Activated gamma-delta T cell treated with Interleukin-2 at 50 U/mL for 16 hours (primary cell): ENCODE measurements at regions not wholly inside any gene's neighbourhood (a gene's known extent, or its start where the extent isn't known, plus 50 kb on each side); places are given as distances from the start of the nearest gene placed in this dataset.

Source experiments
- DNase-seq: peaks from one replicate; pipeline ENCODE4 v3.0.0-alpha.2; 2020

- DNase-seq, result no peak
Observed at GRCh38 chr7:16212610-16213009, 208.7 kb downstream of the CRPPA start.

- DNase-seq, result no peak
Observed at GRCh38 chr7:16212032-16212431, 209.3 kb downstream of the CRPPA start.

DNA sequence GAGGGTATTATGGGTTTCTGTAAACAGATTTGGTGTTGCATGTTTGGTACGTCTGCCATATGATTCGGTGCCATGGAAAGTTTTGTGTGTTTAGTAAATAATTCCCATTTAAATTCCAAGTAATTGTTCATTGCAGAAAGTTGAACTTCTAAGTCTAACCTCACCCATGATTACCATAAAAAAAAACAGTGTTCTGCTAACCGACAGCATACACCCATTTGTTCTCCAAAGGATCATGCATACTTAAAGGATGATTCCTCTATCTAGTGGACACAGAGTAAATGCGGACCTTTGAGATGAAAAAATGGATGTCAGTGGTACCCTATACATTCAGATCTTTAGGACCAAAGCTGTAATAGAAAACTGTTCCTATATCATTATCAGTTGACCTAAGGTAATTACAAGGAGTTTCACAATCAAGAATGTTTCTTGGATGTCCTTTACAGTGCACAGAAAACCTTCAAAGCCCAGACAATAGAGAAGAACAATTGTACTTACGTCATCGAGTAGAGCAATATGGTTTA, 209.9 kb downstream of the CRPPA start:
- DNase-seq, result no peak

GRCh38 chr7:16210171-16210570, 211.2 kb downstream of the CRPPA start:
- DNase-seq, result no peak

GRCh38 chr7:16207321-16207720, 214.0 kb downstream of the CRPPA start:
- no peak for DNase-seq

GRCh38 chr7:16205466-16205865, 215.9 kb downstream of the CRPPA start:
- DNase-seq, result no peak

DNA sequence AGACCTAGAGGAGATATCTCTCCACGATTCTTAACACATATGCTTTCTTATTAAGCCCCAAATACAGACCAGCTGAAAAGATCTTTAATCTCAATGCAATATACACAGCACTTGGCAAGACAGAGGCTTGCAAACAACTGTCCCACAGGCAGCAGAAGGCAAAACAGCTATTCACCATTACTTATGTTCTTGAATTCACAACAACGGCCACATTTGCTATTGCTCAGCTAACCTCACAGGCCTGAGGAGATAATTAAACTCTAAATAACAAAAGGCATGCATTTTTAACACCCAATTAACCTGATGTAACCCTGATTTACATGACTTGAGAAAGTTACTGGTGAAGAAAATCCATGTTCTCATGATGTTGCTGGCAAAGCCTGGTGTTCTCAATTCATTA, 216.4 kb downstream of the CRPPA start:
- DNase-seq, result no peak

GRCh38 chr7:16203065-16203464, 218.3 kb downstream of the CRPPA start:
- DNase-seq, result no peak

- no peak for DNase-seq
Observed at GRCh38 chr7:16202303-16202702, 219.0 kb downstream of the CRPPA start.

GRCh38 chr7:16200591-16200990, 220.7 kb downstream of the CRPPA start:
- DNase-seq, result no peak

- no peak for DNase-seq
Observed at GRCh38 chr7:16193631-16194030, 227.7 kb downstream of the CRPPA start.

DNA sequence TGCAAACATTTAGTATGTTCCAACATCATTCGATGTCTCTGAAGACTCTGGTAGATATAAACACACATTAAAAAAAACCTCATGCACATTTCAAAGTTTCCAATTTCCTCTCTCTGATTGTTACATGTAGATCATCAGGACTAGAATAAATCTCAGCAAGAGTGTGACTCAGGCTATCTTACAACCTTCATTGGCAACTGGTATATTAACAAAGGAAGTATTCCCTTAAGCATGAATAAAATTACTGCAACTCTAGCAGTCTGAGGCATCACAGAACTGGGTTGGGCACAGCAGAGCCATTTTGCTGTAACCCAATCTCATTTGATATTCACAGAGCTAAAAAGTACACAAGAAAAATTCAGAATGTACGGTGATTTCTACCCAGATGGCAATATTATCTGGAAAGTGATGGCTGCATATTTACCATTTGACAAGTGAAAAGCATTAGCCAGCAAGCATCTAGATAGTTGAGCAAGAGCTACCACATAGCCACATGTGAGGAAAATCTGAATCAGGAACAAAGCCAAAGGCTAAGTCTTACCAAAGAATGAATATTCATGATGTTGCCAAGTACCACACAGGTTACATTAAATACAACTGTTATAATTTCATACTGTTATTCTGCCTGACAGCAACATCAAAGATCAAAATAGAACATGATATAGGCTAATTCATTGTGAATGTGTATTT, 232.2 kb downstream of the CRPPA start:
- no peak for DNase-seq

DNA sequence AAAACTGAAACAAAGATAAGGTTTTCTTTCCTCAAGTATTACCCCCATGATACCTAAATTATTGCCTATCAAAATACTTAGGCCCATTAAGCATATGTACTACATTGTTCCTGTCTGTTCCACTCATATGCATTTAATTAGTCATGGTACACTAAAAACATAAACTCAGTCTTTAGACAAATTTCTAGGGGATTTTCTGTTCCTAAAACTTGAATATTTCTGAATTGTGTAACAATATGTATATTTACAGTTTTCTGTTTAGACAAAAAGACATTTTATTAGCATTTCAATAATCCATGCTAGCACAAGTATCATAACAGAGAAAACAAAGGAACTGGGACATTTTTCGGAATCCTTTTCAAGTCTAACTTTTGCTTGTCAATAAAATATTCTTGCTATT, 234.2 kb downstream of the CRPPA start:
- no peak for DNase-seq

- no peak for DNase-seq
Observed at GRCh38 chr7:16178585-16178984, 242.8 kb downstream of the CRPPA start.

- no peak for DNase-seq
Observed at GRCh38 chr7:16178092-16178491, 243.2 kb downstream of the CRPPA start.

- DNase-seq, result no peak
Observed at GRCh38 chr7:16174253-16174652, 247.1 kb downstream of the CRPPA start.

GRCh38 chr7:16172366-16172765, 249.0 kb downstream of the CRPPA start:
- no peak for DNase-seq

DNA sequence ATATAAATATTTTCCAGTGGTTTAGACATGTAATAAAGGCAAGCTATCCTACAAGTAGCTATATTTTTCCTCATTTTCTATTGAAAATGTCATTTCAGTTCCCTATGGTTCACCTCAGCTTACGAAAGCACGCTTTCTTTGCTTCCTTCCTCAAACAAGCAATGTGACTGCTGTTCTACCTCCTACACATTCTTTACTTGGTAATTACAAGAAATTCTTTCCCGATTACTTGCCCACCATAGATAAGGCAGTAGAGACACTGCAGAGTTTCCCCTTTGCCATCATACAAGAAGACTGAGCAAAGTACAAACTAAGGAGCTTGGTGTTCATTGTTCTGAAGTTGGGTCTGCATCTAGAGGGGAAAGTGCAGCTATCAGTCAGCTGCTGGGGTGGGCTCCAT, 249.4 kb downstream of the CRPPA start:
- no peak for DNase-seq

- DNase-seq, result no peak
Observed at GRCh38 chr7:16170671-16171070, 250.7 kb downstream of the CRPPA start.

DNA sequence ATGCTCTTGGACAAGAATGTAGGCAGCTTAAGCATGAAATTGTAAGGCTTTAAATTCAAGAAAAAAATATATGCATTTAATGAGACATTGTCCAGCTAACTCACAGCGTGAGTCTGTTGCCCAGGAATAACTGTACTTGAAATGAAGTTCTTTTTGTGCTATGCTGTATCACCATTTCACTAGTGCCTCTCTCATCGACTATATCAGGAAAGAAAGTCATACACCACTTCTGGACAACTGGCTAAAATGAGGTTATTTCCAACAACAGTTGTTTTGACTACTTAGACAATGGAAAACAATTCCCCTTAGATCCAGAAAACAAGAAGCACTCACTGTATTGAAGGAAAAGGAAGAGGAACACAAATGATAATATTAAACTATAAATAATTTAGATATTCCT, 251.8 kb downstream of the CRPPA start:
- DNase-seq, result no peak

DNA sequence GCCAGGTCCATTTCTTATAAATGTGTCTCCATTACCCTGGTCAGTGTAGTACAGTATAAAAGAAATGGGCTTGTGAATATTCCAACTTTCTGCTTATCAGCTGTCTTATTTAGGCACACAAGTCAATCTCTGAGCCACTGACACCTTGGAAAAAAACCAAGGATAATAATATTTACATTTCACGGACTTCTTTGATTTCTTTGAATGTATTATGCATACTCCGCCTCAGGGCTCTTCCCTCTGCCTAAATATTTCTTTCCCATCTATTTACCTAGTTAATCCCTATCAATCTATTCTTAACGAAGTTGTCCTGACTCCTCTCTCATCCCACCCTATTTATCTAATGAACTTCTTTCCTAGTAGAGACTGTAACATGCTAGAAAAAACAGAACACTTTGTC, 253.8 kb downstream of the CRPPA start:
- no peak for DNase-seq

DNA sequence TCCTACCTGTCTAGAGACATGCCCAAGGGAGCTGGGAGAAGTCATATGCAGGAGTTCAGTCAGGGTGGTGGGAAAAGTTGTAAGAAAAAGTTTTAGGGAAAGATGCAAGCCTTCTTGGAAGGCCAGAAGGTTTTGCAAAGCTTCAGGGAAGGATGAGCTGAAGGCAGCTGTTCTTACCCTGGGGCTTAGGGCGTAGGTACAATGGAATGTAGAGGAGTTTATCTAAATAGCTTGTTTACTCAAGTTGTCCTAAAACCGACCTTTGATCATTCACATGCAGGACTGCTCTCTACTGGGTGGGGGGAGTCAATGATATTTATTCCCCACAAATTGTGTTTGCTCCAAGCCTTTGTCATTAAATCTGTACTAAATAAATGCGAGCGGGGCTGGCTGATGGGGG, 277.0 kb downstream of the CRPPA start:
- no peak for DNase-seq

GRCh38 chr7:16137944-16138343, 283.4 kb downstream of the CRPPA start:
- DNase-seq, result no peak

DNA sequence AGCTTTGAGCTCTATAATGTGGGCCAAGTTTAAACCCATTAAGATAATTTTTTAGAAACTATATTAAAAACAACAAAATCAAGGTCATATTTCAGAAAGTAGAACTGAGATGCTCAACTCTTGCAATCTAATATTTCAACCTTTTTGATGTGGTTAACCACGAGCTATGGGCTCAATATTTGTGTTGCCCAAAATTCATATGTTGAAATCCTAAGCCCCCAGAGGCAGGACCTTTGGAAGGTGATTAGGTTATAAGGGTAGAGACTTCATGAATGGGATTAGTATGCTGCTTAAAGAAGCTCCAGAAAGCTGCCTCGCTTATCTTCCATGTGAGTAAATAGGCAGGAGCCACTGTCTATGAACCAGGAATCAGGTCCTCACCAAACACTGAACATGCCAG, 284.4 kb downstream of the CRPPA start:
- DNase-seq, result no peak

GRCh38 chr7:16135658-16136057, 285.7 kb downstream of the CRPPA start:
- no peak for DNase-seq
